ENCODE measurements at regions not wholly inside any gene's neighbourhood (a gene's known extent, or its start where the extent isn't known, plus 50 kb on each side); places are given as distances from the start of the nearest gene placed in this dataset.

GRCh38 chr3:180478695-180479094, 123.3 kb upstream of the TTC14 start:
- Mint-ChIP-seq H3K4me3 (no peak overlapping the region), H3K9me3 (no peaks in the 10 kb centered on the region), H3K27me3 (peaks cover 2% of the 10 kb centered on the region), H3K4me1 (ENCODE audit: low read depth) (no peaks in the 10 kb centered on the region), H3K36me3 (ENCODE audit: low read depth) (no peaks in the 10 kb centered on the region), H3K27ac (no peak overlapping the region)
- no peak for DNase-seq
- ChIA-PET POLR2A (no interaction called here), CTCF (no interaction called here)
- TF ChIP-seq CTCF (IDR thresholded peaks at IDR 0.05): no peak
- ATAC-seq: no peak
- intact Hi-C loops (cut with micrococcal nuclease): no loop called here

GRCh38 chr3:180492047-180492446, 109.9 kb upstream of the TTC14 start:
- H3K4me1 Mint-ChIP-seq (ENCODE audit: low read depth): no peaks in the 10 kb centered on the region
- POLR2A ChIA-PET: no interaction called here
- CTCF ChIA-PET: no interaction called here

GRCh38 chr3:180496995-180497394, 105.0 kb upstream of the TTC14 start:
- POLR2A ChIA-PET: no interaction called here
- Mint-ChIP-seq H3K27me3 (no peaks in the 10 kb centered on the region), H3K4me3 (no peak overlapping the region), H3K9me3 (peaks cover 17% of the 10 kb centered on the region), H3K36me3 (ENCODE audit: low read depth) (no peaks in the 10 kb centered on the region), H3K4me1 (ENCODE audit: low read depth) (no peaks in the 10 kb centered on the region), H3K27ac (no peak overlapping the region)
- CTCF ChIA-PET: no interaction called here
- TF ChIP-seq CTCF (IDR thresholded peaks at IDR 0.05): no peak
- intact Hi-C loops (cut with micrococcal nuclease): no loop called here
- no peak for ATAC-seq
- DNase-seq: no peak

More at GRCh38 chr3:180492047-180492446, 109.9 kb upstream of the TTC14 start:
- no peak for TF ChIP-seq CTCF (IDR thresholded peaks at IDR 0.05)
- Mint-ChIP-seq H3K9me3 (peaks cover 5% of the 10 kb centered on the region), H3K27ac (no peak overlapping the region), H3K36me3 (ENCODE audit: low read depth) (no peaks in the 10 kb centered on the region), H3K4me3 (no peak overlapping the region), H3K27me3 (no peaks in the 10 kb centered on the region)
- no peak for ATAC-seq
- intact Hi-C loops (cut with micrococcal nuclease): no loop called here
- DNase-seq: no peak

GRCh38 chr3:180516368-180516767, 85.6 kb upstream of the TTC14 start:
- Mint-ChIP-seq H3K27me3 (no peaks in the 10 kb centered on the region), H3K4me1 (ENCODE audit: low read depth) (no peaks in the 10 kb centered on the region), H3K9me3 (peaks cover 2% of the 10 kb centered on the region), H3K4me3 (no peak overlapping the region), H3K36me3 (ENCODE audit: low read depth) (no peaks in the 10 kb centered on the region), H3K27ac (no peak overlapping the region)
- ChIA-PET CTCF (no interaction called here), POLR2A (no interaction called here)
- DNase-seq (no peak), ATAC-seq (no peak)
- intact Hi-C loops (cut with micrococcal nuclease): no loop called here
- TF ChIP-seq CTCF (IDR thresholded peaks at IDR 0.05): no peak

GRCh38 chr3:180523040-180523439, 78.9 kb upstream of the TTC14 start:
- ChIA-PET POLR2A (no interaction called here), CTCF (no interaction called here)
- no peak for TF ChIP-seq CTCF (IDR thresholded peaks at IDR 0.05)
- intact Hi-C loops (cut with micrococcal nuclease): no loop called here
- Mint-ChIP-seq H3K27ac (no peak overlapping the region), H3K4me3 (no peak overlapping the region), H3K9me3 (peaks cover under 1% of the 10 kb centered on the region), H3K36me3 (ENCODE audit: low read depth) (no peaks in the 10 kb centered on the region), H3K27me3 (no peaks in the 10 kb centered on the region), H3K4me1 (ENCODE audit: low read depth) (no peaks in the 10 kb centered on the region)
- no peak for DNase-seq
- no peak for ATAC-seq
